ENCODE measurements at regions not wholly inside any gene's neighbourhood (a gene's known extent, or its start where the extent isn't known, plus 50 kb on each side); places are given as distances from the start of the nearest gene placed in this dataset.

DNA sequence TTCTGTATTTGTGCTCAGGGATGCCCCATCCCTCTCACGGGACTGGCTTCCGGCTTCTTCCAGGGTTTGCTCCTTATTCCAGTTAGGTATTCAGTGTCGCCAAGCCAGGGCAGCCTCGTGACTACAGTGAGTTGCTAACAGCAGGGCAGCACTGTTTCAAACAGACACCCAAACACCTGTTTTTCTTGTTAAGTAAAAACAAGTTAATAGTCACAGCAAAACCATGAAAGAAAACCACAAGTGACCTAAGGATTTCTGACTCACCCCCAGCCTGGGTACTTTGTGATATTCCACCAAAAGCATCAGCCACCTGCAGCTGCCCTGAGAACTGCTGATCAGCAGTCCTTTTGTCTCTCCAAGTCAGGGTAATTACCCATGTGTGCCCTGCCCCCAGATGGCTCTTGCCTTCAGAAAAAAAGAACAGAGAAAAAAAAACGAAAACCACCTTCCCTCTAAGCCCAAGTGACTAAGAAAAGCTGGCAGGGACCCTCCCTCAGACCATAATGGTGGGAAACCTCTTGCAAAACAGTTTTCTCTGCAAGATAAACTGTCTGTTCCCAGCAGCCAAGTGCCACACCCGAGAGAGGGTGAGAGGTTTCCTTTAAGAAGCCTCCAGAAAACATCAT lies 178.2 kb downstream of the ANAPC1 start:
- peak; percentile 79 for DNase-seq

GRCh38 chr2:111706481-111707001 lies 177.5 kb downstream of the ANAPC1 start:
- DNase-seq: peak; percentile 20

GRCh38 chr2:111707700-111708099 lies 176.3 kb downstream of the ANAPC1 start:
- DNase-seq: no peak

DNA sequence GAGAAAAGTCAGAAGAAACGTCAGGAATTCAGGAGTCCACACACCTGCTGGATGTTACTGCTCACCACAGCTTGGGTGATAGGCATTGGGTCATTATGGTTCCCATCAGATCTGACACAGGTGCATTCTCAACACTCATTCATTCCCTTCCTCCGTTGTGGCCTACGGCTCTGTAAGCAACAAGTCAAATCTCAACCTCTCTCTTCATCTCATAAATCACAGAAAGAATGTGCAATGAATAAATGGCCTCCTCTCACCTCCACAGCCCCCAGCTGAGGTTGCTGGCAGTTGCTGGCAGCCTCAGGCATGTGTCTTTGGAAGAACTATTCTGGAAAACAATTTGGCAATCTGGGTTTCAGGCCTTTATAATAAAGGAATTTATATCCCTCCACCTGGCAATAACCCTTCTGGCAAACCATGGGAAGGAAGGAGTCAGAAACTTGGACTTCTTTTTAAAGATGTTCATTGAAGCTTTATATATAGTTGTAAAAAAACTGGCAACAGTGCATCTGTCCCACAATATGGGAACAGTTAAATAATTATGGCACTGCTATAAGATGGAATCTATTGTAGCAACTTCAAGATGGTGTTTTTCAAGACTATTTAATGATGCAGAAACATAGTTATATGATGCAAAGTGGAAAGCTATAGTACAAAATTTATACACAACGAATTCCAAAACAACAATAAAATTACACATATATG lies 175.4 kb downstream of the ANAPC1 start:
- DNase-seq: no peak

GRCh38 chr2:111709321-111709720 lies 174.7 kb downstream of the ANAPC1 start:
- no peak for DNase-seq

DNA sequence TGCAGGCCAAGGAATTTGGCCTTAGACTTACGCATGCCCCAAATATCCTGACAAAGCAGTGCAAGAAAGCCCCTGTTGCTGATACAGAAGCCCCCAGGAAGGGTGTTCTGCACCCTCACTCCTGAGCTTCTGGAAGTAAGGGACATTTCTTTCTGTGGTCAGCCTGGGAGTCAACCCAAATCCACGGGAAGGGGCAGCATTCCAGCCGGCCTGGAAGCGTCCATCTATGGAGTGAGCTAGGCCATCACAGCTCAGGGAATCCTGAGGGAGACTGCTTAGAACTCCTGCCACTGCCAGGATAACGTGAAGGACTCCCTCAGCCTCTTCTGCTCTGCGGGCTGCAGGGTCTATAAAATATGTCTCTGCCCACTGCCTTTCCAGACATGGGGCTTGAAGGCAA lies 173.9 kb downstream of the ANAPC1 start:
- DNase-seq: no peak

DNA sequence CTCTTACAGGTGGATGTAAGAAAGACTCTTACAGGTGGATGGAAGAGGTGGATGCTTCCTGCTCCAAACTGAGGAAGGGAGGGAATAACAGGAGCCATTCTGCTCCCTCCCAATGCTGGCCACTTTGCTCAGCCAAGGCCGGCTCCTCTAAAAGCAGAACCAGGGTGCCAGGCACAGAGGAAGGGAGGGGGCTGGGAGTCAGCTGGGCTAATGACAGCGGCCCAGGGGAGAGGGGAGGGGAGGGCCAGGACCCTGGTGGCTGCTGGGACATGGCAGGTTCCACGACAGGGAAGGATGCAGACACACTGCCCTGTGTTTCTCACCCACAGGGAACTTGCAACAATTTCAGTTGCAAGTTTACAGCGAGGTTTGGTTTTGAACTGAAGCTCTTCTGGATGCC lies 173.4 kb downstream of the ANAPC1 start:
- DNase-seq: no peak

DNA sequence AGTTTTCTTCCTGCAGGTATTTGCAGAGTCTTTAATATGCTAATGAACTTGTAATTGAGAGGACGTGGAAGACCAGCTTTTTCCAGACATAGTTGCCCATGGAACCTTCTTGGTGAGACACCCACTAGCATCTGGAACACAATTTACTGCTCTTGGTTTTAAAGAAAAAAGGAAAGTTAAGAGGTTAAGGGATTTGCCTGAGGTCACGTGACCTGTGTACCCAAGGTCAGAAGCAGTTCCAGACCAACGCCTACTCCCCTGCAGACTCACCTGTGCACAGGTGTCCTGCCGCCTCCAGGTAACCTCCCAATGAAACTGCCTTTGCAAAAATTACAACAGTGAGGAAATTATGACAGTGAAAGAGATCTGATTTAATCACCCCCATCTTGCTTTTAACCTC lies 172.7 kb downstream of the ANAPC1 start:
- no peak for DNase-seq

DNA sequence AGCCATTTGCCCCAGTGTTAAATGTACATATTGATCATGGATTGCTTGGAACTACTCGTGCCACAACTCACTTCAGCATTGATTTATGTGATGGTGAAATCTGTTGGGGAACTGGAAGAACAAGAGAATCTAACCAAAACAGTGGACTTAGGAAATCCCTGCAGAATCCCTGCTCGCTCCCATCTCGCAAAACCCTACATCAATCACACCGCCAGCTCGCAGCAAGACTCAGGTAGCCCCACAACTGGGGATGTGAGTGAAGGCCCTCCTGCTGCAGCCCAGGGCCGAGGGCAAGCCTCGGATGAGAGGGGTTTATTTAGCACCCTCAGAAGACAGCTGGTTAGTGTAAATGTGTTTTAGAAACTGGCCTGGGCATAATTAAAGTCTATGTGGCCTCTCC lies 171.6 kb downstream of the ANAPC1 start:
- DNase-seq: no peak

DNA sequence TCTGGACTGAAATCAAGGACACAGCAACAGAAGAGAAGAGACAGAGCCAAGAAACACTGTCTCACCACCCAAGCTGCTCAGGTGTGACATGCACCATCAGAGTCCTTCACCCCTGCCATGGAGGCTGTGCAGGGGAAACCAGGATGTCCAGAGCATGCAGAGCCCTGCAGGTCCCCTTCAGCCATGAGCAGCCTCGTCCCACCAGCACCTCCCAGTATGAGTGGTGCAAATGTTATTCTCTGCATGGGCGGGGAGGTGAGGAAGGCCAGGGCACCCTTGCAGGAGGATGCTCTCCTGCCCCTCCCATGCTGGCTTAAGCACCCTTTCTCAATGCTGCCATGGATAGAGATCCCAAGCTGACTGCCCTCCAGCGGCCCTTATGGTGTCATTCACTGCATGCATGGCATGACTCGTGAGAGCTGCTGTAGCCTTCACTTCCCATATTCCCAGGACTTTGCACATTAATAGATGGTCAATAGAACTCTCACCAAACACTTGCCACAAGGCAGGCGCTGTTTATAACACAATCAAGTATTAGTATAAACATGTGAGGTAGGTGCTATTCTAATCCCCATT lies 171.0 kb downstream of the ANAPC1 start:
- DNase-seq: no peak

- no peak for DNase-seq
Measured at GRCh38 chr2:111715987-111716904, 167.7 kb downstream of the ANAPC1 start.

DNA sequence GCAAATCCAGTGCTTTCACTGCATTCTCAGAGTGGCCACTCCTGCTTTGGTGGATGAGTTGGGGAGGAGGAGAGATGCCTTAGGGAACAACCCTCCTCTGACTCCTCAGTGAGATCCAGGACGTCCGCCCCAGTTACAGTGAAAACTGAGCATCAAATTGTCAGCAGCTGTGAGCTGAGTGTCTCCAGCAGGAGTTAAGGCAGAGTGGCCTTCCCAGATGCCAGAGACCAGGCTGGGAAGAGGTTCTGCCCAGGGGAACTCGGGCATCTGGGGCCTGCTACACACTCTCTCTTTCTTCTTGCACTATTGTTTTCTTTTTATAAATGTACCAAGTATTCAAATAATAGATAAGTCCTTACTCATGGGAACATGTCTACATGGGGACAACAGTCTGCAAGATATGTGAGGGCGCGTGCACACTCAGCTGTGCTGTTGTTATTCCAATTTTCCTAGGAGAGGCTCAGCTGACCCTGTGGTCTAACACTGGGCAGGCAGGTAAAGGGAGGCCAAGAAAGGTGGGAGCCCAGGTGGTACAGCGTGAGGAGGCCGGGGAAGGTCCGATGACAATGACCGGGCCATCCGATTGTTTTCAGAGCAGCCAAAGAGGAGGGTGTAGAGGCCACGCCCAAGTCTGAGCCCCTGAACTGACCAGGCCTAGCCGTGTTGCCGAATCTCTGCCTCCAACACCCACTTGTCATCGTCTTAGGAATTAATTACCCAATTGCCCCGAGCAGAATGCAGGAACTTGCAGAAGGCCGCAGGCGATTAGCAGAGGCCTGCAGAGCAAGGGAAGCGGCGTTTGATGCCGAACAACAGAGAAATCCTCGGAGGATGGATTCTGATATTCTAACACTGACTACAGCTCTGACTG lies 166.9 kb downstream of the ANAPC1 start:
- DNase-seq: no peak
